WTC11 (cell line): ENCODE measurements at regions not wholly inside any gene's neighbourhood (a gene's known extent, or its start where the extent isn't known, plus 50 kb on each side); places are given as distances from the start of the nearest gene placed in this dataset.

ENCODE experiments used
- ATAC-seq: fragments of 200-7000 bp; cut with Tn5 transposase; 2 replicates; pipeline ENCODE4 v1.10.0; 2021; ENCODE audit warnings: mild to moderate bottlenecking, moderate library complexity
- CTCF ChIA-PET: fragments of 300-600 bp; sonication (Branson Sonifier 250); formaldehyde crosslinking; loops from one replicate; lab custom pipeline; 2021; ENCODE audit warnings: antibody characterized with exemption; lab: Charles Lee
- POLR2A ChIA-PET: fragments of 350-600 bp; sonication (Branson Sonifier 250); formaldehyde crosslinking; loops from one replicate; lab custom pipeline; 2021; ENCODE audit warnings: antibody characterized with exemption; lab: Charles Lee
- DNase-seq: peaks from one replicate; pipeline ENCODE4 v3.0.0; 2021; ENCODE audit warnings: low spot score
- H3K27ac Mint-ChIP-seq: 2 replicates; pipeline ENCODE4 v1.8.0; 2021; ENCODE audit warnings: mixed read lengths
- H3K27me3 Mint-ChIP-seq: 2 replicates; pipeline ENCODE4 v1.8.0; 2021; ENCODE audit warnings: low read depth, mild to moderate bottlenecking, moderate library complexity, mixed read lengths
- H3K36me3 Mint-ChIP-seq: 2 replicates; pipeline ENCODE4 v1.8.0; 2021; ENCODE audit warnings: mixed read lengths
- H3K4me1 Mint-ChIP-seq: 2 replicates; pipeline ENCODE4 v1.8.0; 2022; ENCODE audit warnings: mixed read lengths
- H3K4me3 Mint-ChIP-seq: 2 replicates; pipeline ENCODE4 v1.8.0; 2021; ENCODE audit warnings: mild to moderate bottlenecking, moderate library complexity, mixed read lengths
- H3K9me3 Mint-ChIP-seq: 2 replicates; pipeline ENCODE4 v1.8.0; 2021; ENCODE audit warnings: mixed read lengths
- ARID4B ChIP-seq: sonication (generic); formaldehyde crosslinking; IDR thresholded peaks from 2 replicates; pipeline ENCODE4 v1.8.0; 2023; ENCODE audit warnings: missing genetic modification reagents, mild to moderate bottlenecking, borderline replicate concordance
- CDX4 ChIP-seq: fragments of 250-450 bp; sonication (Bioruptor Pico); IDR thresholded peaks from 2 replicates; pipeline ENCODE4 v1.9.0; 2021; ENCODE audit warnings: moderate library complexity, mild to moderate bottlenecking, inconsistent platforms, borderline replicate concordance
- CREM ChIP-seq: sonication (generic); formaldehyde crosslinking; IDR thresholded peaks from 2 replicates; pipeline ENCODE4 v1.8.1; 2022; ENCODE audit warnings: mild to moderate bottlenecking, missing genetic modification reagents, moderate library complexity
- JUN ChIP-seq: sonication (generic); formaldehyde crosslinking; IDR thresholded peaks from 2 replicates; pipeline ENCODE4 v1.8.0; 2023; ENCODE audit warnings: mild to moderate bottlenecking, missing genetic modification reagents
- MLX ChIP-seq: sonication (generic); formaldehyde crosslinking; IDR thresholded peaks from 2 replicates; pipeline ENCODE4 v1.8.1; 2023; ENCODE audit warnings: mild to moderate bottlenecking, missing genetic modification reagents, moderate library complexity
- NFYB ChIP-seq: sonication (generic); formaldehyde crosslinking; conservative IDR thresholded peaks from 2 replicates; pipeline ENCODE4 v1.8.0; 2022; ENCODE audit warnings: low read depth, missing genetic modification reagents
- NR1H2 ChIP-seq: sonication (generic); formaldehyde crosslinking; IDR thresholded peaks from 2 replicates; pipeline ENCODE4 v1.9.0; 2021; ENCODE audit warnings: mild to moderate bottlenecking, moderate library complexity, missing genetic modification reagents
- NR2C2 ChIP-seq: sonication (generic); formaldehyde crosslinking; IDR thresholded peaks from 2 replicates; pipeline ENCODE4 v1.8.0; 2022; ENCODE audit warnings: mild to moderate bottlenecking, missing genetic modification reagents
- RORB ChIP-seq: fragments of 250-450 bp; sonication (Bioruptor Pico); IDR thresholded peaks from 2 replicates; pipeline ENCODE4 v1.9.0; 2021; ENCODE audit warnings: mild to moderate bottlenecking
- SMAD3 ChIP-seq: sonication (generic); formaldehyde crosslinking; IDR thresholded peaks from 2 replicates; pipeline ENCODE4 v1.8.0; 2022; ENCODE audit warnings: missing genetic modification reagents, mild to moderate bottlenecking, borderline replicate concordance
- SMAD4 ChIP-seq: sonication (generic); formaldehyde crosslinking; IDR thresholded peaks from 2 replicates; pipeline ENCODE4 v1.8.0; 2022; ENCODE audit warnings: mild to moderate bottlenecking, missing genetic modification reagents
- TP53 ChIP-seq: sonication (generic); formaldehyde crosslinking; IDR thresholded peaks from 2 replicates; pipeline ENCODE4 v1.8.1; 2023; ENCODE audit warnings: mild to moderate bottlenecking, missing genetic modification reagents
- ZBTB21 ChIP-seq: sonication (generic); formaldehyde crosslinking; IDR thresholded peaks from 2 replicates; pipeline ENCODE4 v1.8.1; 2023; ENCODE audit warnings: mild to moderate bottlenecking, missing genetic modification reagents, borderline replicate concordance
- TF ChIP-seq, protein P1 (sequence below): sonication (generic); formaldehyde crosslinking; IDR thresholded peaks from 2 replicates; pipeline ENCODE4 v1.8.1; 2023; ENCODE audit warnings: mild to moderate bottlenecking, missing genetic modification reagents, moderate library complexity
- TF ChIP-seq, protein P2 (sequence below): fragments of 250-450 bp; sonication (Bioruptor Pico); IDR thresholded peaks from 2 replicates; pipeline ENCODE4 v1.8.0; 2021; ENCODE audit warnings: mild to moderate bottlenecking
- TF ChIP-seq, protein P3 (sequence below): sonication (generic); formaldehyde crosslinking; IDR thresholded peaks from 2 replicates; pipeline ENCODE4 v1.8.1; 2022; ENCODE audit warnings: mild to moderate bottlenecking, missing genetic modification reagents, moderate library complexity, borderline replicate concordance
- TF ChIP-seq, protein P4 (sequence below): fragments of 250-450 bp; sonication (Bioruptor Pico); conservative IDR thresholded peaks from 2 replicates; pipeline ENCODE4 v1.9.0; 2021; ENCODE audit warnings: mild to moderate bottlenecking
- TF ChIP-seq, protein P5 (sequence below): fragments of 250-450 bp; sonication (Bioruptor Pico); IDR thresholded peaks from 2 replicates; pipeline ENCODE4 v2.1.2; 2022; ENCODE audit warnings: mild to moderate bottlenecking, moderate library complexity

DNA sequence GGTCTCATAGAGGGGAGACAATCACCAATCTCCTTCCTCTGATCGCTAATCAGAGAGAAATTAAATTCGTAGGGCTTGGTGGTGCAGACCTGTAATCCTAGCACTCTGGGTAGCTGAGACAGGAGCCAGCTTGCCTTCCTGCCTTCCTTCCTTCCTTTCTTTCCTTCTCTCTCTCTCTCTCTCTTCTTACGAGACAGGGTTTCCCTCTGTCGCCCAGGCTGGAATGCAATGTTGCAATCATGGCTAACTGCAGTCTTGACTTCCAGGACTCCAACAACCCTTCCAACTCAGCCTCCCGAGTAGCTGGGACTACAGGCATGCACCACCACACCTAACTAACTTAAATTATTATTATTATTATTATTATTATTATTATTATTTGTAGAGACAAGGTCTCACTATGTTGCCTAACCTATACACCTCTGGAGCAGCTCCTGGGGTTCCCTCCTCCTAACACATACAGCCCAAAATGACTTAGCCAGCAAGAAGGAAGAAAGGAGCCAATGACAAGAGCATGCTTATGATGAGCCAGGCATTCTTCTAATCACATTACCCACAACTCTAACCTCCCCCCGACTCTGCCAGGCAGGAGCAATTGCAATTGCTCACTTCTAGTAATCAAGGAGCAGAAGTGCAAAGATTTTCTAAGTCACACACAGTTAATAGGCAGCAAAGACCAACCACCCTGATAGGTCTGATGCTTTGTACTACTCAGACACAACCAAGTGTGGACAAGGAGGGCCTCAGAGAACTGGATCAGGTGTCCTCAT, 105.4 kb upstream of the F3 start:
- DNase-seq: no peak
- no peaks in the 10 kb centered on the region for H3K36me3 Mint-ChIP-seq
- no peak for TF ChIP-seq SMAD4 (CRISPR knock-in tag)
- TF ChIP-seq, protein P1, sequence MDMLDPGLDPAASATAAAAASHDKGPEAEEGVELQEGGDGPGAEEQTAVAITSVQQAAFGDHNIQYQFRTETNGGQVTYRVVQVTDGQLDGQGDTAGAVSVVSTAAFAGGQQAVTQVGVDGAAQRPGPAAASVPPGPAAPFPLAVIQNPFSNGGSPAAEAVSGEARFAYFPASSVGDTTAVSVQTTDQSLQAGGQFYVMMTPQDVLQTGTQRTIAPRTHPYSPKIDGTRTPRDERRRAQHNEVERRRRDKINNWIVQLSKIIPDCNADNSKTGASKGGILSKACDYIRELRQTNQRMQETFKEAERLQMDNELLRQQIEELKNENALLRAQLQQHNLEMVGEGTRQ (CRISPR knock-in tag): no peak
- TF ChIP-seq NR1H2 (CRISPR knock-in tag): no peak
- no peak for TF ChIP-seq JUN
- TF ChIP-seq, protein P2, sequence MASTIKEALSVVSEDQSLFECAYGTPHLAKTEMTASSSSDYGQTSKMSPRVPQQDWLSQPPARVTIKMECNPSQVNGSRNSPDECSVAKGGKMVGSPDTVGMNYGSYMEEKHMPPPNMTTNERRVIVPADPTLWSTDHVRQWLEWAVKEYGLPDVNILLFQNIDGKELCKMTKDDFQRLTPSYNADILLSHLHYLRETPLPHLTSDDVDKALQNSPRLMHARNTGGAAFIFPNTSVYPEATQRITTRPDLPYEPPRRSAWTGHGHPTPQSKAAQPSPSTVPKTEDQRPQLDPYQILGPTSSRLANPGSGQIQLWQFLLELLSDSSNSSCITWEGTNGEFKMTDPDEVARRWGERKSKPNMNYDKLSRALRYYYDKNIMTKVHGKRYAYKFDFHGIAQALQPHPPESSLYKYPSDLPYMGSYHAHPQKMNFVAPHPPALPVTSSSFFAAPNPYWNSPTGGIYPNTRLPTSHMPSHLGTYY (CRISPR knock-in tag): no peak
- TF ChIP-seq, protein P3, sequence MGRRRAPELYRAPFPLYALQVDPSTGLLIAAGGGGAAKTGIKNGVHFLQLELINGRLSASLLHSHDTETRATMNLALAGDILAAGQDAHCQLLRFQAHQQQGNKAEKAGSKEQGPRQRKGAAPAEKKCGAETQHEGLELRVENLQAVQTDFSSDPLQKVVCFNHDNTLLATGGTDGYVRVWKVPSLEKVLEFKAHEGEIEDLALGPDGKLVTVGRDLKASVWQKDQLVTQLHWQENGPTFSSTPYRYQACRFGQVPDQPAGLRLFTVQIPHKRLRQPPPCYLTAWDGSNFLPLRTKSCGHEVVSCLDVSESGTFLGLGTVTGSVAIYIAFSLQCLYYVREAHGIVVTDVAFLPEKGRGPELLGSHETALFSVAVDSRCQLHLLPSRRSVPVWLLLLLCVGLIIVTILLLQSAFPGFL: no peak
- no peak for TF ChIP-seq CDX4 (CRISPR knock-in tag)
- TF ChIP-seq, protein P4, sequence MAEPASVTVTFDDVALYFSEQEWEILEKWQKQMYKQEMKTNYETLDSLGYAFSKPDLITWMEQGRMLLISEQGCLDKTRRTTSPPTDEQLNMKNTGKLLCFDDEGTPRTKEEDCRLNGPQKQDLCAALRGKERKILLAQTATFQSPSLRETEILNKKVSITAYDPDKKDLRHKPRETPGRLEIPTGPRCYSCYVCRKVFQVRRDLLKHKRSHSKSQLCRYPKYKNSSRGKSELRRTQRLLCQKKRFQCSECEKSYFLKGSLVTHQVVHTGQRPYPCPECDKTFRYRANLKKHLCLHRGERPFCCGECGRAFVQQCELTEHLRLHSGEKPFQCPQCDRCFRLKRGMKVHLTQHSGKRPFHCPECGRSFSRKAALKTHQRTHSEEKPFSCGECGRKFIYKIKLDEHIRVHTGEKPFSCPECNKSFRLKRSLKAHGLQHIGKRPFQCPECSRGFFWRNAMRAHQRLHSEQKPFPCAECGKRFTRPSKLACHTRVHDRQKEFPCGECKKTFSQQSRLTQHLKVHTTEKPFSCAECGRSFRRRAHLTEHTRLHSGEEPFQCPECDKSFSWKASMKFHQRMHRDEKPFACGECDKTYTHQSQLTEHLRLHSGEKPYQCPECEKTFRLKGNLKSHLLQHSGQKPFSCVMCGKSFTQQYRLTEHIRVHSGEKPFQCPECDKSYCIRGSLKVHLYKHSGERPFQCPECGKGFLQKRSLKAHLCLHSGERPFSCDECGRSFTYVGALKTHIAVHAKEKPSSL: no peak
- no peak for TF ChIP-seq SMAD3 (CRISPR knock-in tag)
- TF ChIP-seq NFYB: no peak
- TF ChIP-seq TP53 (CRISPR knock-in tag): no peak
- TF ChIP-seq ZBTB21 (CRISPR knock-in tag): no peak
- TF ChIP-seq RORB: no peak
- no peak for TF ChIP-seq MLX (CRISPR knock-in tag)
- TF ChIP-seq, protein P5, sequence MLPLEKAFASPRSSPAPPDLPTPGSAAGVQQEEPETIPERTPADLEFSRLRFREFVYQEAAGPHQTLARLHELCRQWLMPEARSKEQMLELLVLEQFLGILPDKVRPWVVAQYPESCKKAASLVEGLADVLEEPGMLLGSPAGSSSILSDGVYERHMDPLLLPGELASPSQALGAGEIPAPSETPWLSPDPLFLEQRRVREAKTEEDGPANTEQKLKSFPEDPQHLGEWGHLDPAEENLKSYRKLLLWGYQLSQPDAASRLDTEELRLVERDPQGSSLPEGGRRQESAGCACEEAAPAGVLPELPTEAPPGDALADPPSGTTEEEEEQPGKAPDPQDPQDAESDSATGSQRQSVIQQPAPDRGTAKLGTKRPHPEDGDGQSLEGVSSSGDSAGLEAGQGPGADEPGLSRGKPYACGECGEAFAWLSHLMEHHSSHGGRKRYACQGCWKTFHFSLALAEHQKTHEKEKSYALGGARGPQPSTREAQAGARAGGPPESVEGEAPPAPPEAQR (CRISPR knock-in tag): no peak
- no peak for TF ChIP-seq ARID4B (CRISPR knock-in tag)
- TF ChIP-seq CREM (CRISPR knock-in tag): no peak
- TF ChIP-seq NR2C2: no peak
- TF ChIP-seq, all 79 proteins: peak for 0
- H3K27me3 Mint-ChIP-seq: no peaks in the 10 kb centered on the region
- POLR2A ChIA-PET: no interaction called here
- H3K4me3 Mint-ChIP-seq: no peak overlapping the region
- CTCF ChIA-PET: no interaction called here
- no peaks in the 10 kb centered on the region for H3K9me3 Mint-ChIP-seq
- no peak for ATAC-seq
- H3K27ac Mint-ChIP-seq: no peak overlapping the region
- H3K4me1 Mint-ChIP-seq: peaks cover 14% of the 10 kb centered on the region
